M059J (cell line): ENCODE measurements at regions not wholly inside any gene's neighbourhood (a gene's known extent, or its start where the extent isn't known, plus 50 kb on each side); places are given as distances from the start of the nearest gene placed in this dataset.
"Not testable (repeated sequence)": the region's sequence is repeated elsewhere in the genome, so short reads cannot be mapped to it uniquely, and the experiment has no call there.

Experiments used
- DNase-seq: peaks from one replicate; pipeline ENCODE4 v3.0.0-alpha.2; 2012; ENCODE audit warnings: low read depth

GRCh38 chr10:120048391-120048790, 155.9 kb downstream of the SEC23IP start:
- no peak for DNase-seq

- DNase-seq = no peak
Measured at GRCh38 chr10:120051671-120052070, 159.1 kb downstream of the SEC23IP start.

GRCh38 chr10:120052964-120053702, 160.6 kb downstream of the SEC23IP start:
- no peak for DNase-seq

DNA sequence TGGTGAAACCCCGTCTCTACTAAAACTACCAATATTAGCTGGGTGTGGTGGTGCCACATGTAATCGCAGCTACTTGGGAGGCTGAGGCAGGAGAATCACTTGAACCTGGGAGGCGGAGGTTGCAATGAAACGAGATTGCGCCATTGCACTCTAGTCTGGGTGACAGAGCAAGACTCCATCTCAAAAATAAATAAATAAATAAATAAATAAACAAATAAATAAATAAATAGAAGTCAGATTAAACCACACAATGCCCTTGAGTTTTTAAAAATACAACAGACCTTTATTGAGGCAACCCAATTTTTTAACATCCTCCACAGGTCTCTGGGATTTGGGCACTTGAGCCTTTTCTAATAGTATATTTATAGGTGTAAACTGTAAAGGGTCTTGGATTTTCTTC, 167.3 kb downstream of the SEC23IP start:
- not testable (repeated sequence) for DNase-seq

DNA sequence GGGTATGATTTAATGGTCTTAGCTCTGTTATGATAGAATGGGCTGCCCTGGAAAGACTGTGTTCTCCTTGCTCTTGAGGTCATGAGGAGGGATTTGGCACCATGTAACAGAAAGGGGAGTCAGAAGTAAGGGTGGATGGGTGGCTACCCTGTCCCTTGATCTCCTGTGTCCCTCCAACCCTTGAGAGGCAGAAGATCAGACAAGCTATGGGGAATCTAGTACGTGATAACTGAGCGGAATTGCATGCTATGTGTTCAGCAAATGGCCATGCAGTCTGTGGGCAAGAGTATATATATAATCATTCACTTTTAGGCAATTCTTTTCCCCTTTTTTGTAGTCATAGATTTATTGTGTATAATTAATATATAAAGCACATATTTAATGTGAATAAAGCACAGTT, 174.9 kb downstream of the SEC23IP start:
- DNase-seq = no peak

DNA sequence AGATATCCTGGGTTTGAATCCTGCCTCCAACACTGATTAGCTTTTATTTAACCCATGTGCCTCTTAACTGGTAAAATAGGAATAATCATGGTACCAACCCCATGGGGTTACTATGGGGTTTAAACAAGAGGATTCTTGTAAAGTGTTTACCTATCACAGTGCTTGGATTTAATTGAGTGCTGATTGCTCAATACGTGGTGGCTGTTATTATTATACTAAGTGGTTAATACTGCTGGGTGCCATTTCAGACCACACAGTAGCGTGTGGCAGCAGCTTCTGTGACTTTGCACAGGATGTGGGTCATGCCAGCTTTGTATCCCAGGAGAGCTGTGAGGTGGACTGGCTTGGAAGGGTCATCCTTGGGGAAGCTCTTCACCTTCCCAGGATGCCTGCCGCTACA, 177.2 kb downstream of the SEC23IP start:
- DNase-seq = no peak

DNA sequence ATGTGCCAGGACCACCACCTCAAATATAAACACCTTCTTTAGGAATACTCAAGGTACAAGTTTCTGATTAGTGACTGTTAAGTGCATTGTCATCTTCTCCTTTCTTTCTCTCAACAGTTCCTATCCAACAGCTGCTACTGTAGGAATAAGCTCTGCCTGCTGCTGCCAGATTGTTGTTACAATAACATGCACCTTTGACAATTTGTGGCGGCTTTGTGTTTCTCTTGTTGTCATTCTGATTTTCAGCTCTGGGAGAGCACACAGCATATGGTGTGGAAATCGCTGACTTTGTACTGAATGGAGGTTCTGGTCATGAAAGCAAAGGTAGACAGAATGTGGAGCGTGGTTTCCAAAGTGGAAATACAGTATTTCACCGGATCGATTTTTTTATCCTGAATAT, 182.8 kb downstream of the SEC23IP start:
- DNase-seq = no peak

- no peak for DNase-seq
Measured at GRCh38 chr10:120076996-120077706, 184.6 kb downstream of the SEC23IP start.

- DNase-seq = no peak
Measured at GRCh38 chr10:120077707-120078492, 185.4 kb downstream of the SEC23IP start.

DNA sequence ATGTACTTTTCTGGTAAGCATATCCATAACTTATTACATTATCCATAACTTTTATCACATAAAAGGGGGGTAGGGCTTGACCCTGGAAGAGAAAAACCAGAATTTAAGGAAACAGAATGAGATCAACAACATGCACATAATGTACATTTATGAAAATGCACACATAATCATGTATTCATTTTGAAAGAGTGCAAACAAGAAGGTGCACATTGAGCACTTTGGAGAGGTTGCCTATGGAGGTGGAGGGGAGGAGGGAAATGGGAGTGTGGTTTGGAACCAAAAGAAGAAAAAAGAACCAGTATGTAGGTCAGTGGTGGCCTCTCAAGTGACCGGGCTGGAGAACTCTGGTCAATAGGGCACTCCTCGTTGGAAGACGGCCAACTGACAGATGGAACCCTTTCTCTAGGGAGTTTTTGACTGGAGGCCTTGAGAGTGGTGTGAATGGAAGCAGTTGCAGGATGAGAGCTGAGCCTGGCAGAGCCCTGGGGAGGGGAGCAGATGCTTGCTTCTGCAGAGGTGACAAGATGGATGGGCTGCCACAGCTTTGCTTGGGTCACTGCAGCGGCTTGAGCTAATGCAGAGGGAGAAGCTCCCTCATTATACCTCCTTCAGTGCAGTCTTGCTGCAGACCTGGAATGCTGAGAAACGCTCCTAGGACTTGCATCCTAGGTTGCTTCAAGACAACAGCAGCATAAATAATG, 192.7 kb downstream of the SEC23IP start:
- DNase-seq = no peak

GRCh38 chr10:120086066-120086465, 193.5 kb downstream of the SEC23IP start:
- no peak for DNase-seq

DNA sequence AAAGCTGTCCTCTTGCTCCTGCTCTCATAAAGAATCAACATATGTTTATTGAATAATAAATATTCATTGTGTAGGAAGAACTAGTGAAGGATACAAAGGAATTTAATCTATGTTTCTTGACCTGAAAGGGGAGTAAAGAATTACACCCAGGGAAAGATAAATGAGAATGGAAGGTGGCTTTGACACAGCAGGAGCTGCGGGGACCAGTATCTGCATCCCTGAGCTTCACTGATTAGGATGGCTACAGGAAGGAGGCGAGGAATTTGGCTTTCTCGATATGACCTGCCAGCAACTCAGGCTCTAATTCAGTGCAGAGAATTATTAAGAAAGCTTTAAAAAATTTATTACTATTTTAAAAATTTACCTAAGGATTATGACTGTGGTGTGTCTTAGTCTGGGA, 194.6 kb downstream of the SEC23IP start:
- DNase-seq = no peak

DNA sequence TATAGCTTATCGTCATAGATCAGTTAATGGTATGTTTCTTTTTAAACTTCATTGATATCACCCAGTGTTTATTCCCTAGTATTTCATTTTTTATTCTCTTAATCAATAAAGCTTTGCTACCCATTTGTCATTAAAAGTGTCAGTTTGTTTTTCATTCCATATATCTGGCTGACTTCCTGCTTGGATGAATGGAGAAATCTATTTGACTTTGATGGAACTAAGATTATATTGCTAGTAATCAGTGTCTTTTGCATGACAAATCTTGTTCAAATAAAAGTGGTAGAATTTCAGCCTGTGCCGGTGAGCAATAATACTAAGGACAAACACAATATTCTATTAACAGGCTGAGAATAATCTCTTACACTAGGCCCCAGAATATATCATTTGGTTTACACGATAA, 203.3 kb downstream of the SEC23IP start:
- no peak for DNase-seq

- DNase-seq = no peak
Measured at GRCh38 chr10:120097766-120098165, 205.2 kb downstream of the SEC23IP start.

- peak; percentile 39 for DNase-seq
Measured at GRCh38 chr10:120098232-120098930, 205.9 kb downstream of the SEC23IP start.

DNA sequence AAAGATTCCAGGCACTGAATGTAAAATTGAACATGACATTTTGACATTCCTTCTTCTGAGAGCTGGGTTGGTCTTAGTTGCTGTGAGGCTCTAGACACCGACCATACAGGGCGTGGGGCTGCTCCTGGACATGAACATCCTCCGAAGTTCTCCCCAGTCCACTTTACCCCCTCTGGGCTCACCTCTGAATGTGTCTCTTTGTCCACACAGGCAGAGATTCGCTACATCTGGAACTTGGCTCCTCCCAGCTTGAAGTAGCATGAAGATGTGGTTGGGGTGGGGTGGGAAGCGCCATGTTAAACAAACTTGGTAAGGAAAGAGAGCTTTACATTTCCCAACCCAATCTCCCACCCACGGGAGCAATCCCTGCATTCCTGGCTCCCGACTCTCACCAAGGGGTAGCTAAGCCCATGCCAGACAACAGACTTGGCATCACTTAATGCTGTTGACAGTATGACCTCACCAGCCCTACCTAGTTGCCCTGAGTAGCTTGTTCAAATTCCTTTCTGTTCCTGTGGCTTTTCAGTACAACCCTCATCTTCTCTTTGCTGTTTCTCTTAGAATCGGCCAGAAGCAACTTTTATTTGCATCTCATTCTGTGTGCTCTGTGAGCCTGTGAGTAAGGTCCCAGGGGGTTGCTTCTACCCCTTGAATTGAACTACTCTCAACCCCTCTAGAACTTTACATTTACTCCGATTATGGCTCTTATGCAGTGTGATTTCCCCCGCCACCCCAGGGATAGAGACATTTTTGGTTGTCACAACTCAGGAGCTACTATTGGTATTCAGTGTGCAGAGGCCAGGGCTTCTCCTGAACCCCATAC, 211.4 kb downstream of the SEC23IP start:
- DNase-seq = no peak

- no peak for DNase-seq
Measured at GRCh38 chr10:120105001-120105400, 212.5 kb downstream of the SEC23IP start.

DNA sequence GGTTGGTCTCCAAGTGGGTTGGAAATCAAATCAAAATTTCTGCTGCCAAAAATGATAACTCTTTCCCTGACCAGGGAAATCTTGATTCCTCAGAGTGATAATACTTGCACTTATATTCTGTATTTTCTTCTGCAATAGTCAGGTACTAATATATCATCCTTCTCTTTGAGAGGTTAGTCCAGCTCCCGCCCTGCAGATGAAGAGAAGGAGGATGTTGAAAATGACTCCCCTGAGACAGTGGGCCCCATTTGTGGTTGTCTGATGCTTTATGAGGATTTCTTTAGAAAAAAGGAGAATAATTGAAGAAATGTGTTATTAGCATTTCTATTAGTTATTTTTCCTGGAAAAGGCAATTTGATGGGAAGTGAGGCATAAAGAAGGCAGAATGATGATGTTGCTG, 213.0 kb downstream of the SEC23IP start:
- DNase-seq = no peak

GRCh38 chr10:120108916-120109315, 216.4 kb downstream of the SEC23IP start:
- no peak for DNase-seq

DNA sequence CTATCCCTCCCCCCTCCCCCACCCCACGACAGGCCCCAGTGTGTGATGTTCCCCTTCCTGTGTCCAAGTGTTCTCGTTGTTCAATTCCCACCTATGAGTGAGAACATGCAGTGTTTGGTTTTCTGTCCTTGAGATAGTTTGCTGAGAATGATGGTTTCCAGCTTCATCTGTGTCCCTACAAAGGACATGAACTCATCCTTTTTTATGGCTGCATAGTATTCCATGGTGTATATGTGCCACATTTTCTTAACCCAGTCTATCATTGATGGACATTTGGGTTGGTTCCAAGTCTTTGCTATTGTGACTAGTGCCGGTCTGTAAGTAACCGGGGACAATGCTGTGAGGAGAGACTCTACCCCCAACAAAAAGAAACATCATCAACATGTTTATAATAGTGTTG, 217.2 kb downstream of the SEC23IP start:
- not testable (repeated sequence) for DNase-seq

DNA sequence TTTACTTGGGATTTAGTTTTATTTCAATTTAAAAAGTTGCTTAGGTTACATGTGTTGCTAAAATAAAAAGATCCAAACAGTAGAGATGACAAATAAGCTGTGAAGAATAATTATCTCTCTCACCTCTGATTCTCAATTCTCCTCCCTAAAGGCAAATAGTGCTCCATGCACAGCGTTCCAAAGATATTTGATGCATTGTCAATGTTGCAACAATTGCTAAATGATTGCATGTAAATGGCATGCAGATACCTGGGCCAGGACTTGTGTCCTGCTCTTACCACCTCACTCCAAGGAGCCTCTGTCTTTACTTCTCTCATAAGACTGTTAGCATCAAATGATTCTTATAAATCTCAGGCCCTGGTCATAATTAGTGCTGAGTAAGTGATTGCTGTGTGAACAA, 217.7 kb downstream of the SEC23IP start:
- no peak for DNase-seq
